NK-92 (cell line): ENCODE measurements at regions not wholly inside any gene's neighbourhood (a gene's known extent, or its start where the extent isn't known, plus 50 kb on each side); places are given as distances from the start of the nearest gene placed in this dataset.

Source experiments
- DNase-seq: peaks from one replicate; lab custom pipeline; 2025; ENCODE audit not compliant: unreplicated experiment; lab: John Stamatoyannopoulos, UW

GRCh38 chr3:153714588-153715290, 406.5 kb upstream of the ARHGEF26 start:
- DNase-seq: no peak

GRCh38 chr3:153722157-153722556, 399.0 kb upstream of the ARHGEF26 start:
- no peak for DNase-seq

GRCh38 chr3:153731071-153731470, 390.1 kb upstream of the ARHGEF26 start:
- no peak for DNase-seq

- DNase-seq: no peak
Measured at GRCh38 chr3:153734777-153735551, 386.2 kb upstream of the ARHGEF26 start.

GRCh38 chr3:153740109-153740508, 381.1 kb upstream of the ARHGEF26 start:
- no peak for DNase-seq

- DNase-seq: no peak
Measured at GRCh38 chr3:153744889-153745288, 376.3 kb upstream of the ARHGEF26 start.

- no peak for DNase-seq
Measured at GRCh38 chr3:153746211-153746610, 375.0 kb upstream of the ARHGEF26 start.

GRCh38 chr3:153749070-153749610, 372.1 kb upstream of the ARHGEF26 start:
- no peak for DNase-seq

GRCh38 chr3:153752405-153753027, 368.7 kb upstream of the ARHGEF26 start:
- no peak for DNase-seq

- no peak for DNase-seq
Measured at GRCh38 chr3:153753035-153753434, 368.2 kb upstream of the ARHGEF26 start.

GRCh38 chr3:153756816-153757215, 364.4 kb upstream of the ARHGEF26 start:
- DNase-seq: no peak

- DNase-seq: no peak
Measured at GRCh38 chr3:153757839-153758238, 363.4 kb upstream of the ARHGEF26 start.

GRCh38 chr3:153760948-153761347, 360.2 kb upstream of the ARHGEF26 start:
- no peak for DNase-seq

- no peak for DNase-seq
Measured at GRCh38 chr3:153762411-153763235, 358.6 kb upstream of the ARHGEF26 start.

GRCh38 chr3:153767601-153768560, 353.3 kb upstream of the ARHGEF26 start:
- DNase-seq: no peak

- no peak for DNase-seq
Measured at GRCh38 chr3:153768561-153769469, 352.4 kb upstream of the ARHGEF26 start.

- no peak for DNase-seq
Measured at GRCh38 chr3:153783106-153783505, 338.1 kb upstream of the ARHGEF26 start.

GRCh38 chr3:153783741-153784480, 337.3 kb upstream of the ARHGEF26 start:
- DNase-seq: no peak
